K562 (cell line): ENCODE measurements at regions not wholly inside any gene's neighbourhood (a gene's known extent, or its start where the extent isn't known, plus 50 kb on each side); places are given as distances from the start of the nearest gene placed in this dataset.

ENCODE experiments used
- ARID2 ChIP-seq: fragments of 450-650 bp; IDR thresholded peaks from 2 replicates; pipeline ENCODE4 v1.6.1; 2017; ENCODE audit warnings: antibody characterized with exemption, mild to moderate bottlenecking
- DMBX1 ChIP-seq: fragments of 250-450 bp; sonication (Bioruptor Pico); IDR thresholded peaks from 2 replicates; pipeline ENCODE4 v1.8.0; 2022; ENCODE audit warnings: inconsistent platforms, mild to moderate bottlenecking, moderate library complexity, borderline replicate concordance
- NR2C1 ChIP-seq, 2 experiments: fragments of 450-650 bp; IDR thresholded peaks; 2 replicates each; pipeline ENCODE4 v1.6.1; 2017; ENCODE audit warnings: mild to moderate bottlenecking in 2 of 2, antibody characterized with exemption in 1 of 2, inconsistent platforms in 1 of 2, missing compliant biosample characterization in 1 of 2, missing genetic modification characterization in 1 of 2
- ZNF140 ChIP-seq: fragments of 250-450 bp; sonication (Bioruptor Pico); IDR thresholded peaks from 2 replicates; pipeline ENCODE4 v1.8.0; 2021; ENCODE audit warnings: moderate library complexity, mild to moderate bottlenecking, inconsistent platforms
- TF ChIP-seq, protein P1 (sequence below), 2 experiments: fragments of 450-650 bp; formaldehyde crosslinking in 1 of 2; IDR thresholded peaks; 2 replicates each; pipeline versions ENCODE4 v1.4.0 to v1.6.1; 2014 to 2020; ENCODE audit warnings: mild to moderate bottlenecking in 2 of 2, borderline replicate concordance in 1 of 2, low read depth in 1 of 2

DNA sequence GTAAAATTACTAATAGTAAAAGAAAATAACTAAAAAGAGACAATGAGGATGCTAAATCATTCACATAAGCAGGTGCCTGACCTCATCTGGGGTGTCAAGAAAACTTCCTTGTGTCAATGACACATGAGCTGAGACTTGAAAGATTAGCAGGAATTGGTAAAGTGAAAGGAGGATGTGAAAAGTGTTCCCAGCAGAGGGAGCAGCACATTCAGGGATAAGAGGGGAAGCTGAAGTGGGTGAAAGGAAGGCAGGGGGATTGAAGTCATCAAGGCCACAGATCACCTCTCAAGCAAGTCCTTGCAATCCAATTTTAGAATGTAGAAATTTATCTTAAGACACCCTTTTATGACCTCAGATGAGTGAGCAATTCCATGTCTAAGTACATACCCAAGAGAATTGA, 60.2 kb upstream of the ACP3 start (continued):
- TF ChIP-seq, protein P1, sequence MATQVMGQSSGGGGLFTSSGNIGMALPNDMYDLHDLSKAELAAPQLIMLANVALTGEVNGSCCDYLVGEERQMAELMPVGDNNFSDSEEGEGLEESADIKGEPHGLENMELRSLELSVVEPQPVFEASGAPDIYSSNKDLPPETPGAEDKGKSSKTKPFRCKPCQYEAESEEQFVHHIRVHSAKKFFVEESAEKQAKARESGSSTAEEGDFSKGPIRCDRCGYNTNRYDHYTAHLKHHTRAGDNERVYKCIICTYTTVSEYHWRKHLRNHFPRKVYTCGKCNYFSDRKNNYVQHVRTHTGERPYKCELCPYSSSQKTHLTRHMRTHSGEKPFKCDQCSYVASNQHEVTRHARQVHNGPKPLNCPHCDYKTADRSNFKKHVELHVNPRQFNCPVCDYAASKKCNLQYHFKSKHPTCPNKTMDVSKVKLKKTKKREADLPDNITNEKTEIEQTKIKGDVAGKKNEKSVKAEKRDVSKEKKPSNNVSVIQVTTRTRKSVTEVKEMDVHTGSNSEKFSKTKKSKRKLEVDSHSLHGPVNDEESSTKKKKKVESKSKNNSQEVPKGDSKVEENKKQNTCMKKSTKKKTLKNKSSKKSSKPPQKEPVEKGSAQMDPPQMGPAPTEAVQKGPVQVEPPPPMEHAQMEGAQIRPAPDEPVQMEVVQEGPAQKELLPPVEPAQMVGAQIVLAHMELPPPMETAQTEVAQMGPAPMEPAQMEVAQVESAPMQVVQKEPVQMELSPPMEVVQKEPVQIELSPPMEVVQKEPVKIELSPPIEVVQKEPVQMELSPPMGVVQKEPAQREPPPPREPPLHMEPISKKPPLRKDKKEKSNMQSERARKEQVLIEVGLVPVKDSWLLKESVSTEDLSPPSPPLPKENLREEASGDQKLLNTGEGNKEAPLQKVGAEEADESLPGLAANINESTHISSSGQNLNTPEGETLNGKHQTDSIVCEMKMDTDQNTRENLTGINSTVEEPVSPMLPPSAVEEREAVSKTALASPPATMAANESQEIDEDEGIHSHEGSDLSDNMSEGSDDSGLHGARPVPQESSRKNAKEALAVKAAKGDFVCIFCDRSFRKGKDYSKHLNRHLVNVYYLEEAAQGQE (IDR thresholded peaks at IDR 0.05; ENCODE audit: borderline replicate concordance): peak; percentile 41; the same call in 1 of the 2 replicates
- TF ChIP-seq, protein P1 (CRISPR knock-in tag; IDR thresholded peaks at IDR 0.05; ENCODE audit: low read depth): no peak
- no peak for TF ChIP-seq ARID2
- TF ChIP-seq DMBX1: no peak
- TF ChIP-seq NR2C1 (IDR thresholded peaks at IDR 0.05): no peak
- TF ChIP-seq NR2C1 (tag; IDR thresholded peaks at IDR 0.05): no peak
- no peak for TF ChIP-seq ZNF140
- TF ChIP-seq, all 486 proteins: peak for 4
